Uterus (tissue), 2 donors: ENCODE measurements at regions not wholly inside any gene's neighbourhood (a gene's known extent, or its start where the extent isn't known, plus 50 kb on each side); places are given as distances from the start of the nearest gene placed in this dataset.

ENCODE experiments used
- CTCF ChIP-seq, 4 experiments: fragments of 200-600 bp in 2 of 4; fragments of 450-650 bp in 2 of 4; sonication (generic) in 2 of 4; IDR thresholded peaks; one replicate each; pipeline ENCODE4 v1.5.1; 2016 to 2019; ENCODE audit warnings: antibody characterized with exemption in 4 of 4, mild to moderate bottlenecking in 2 of 4, moderate library complexity in 1 of 4
- POLR2A ChIP-seq, 2 donors: fragments of 450-650 bp; IDR thresholded peaks; one replicate each; pipeline ENCODE4 v1.6.1; 2016; ENCODE audit warnings: antibody characterized with exemption in 2 of 2, mild to moderate bottlenecking in 1 of 2, moderate library complexity in 1 of 2

GRCh38 chr1:80375109-80375508 lies 1368.6 kb upstream of the ADGRL4 start:
- TF ChIP-seq CTCF (IDR thresholded peaks at IDR 0.05) (no peak), POLR2A (IDR thresholded peaks at IDR 0.05) (no peak)
